B cell (primary cell): ENCODE measurements at regions not wholly inside any gene's neighbourhood (a gene's known extent, or its start where the extent isn't known, plus 50 kb on each side); places are given as distances from the start of the nearest gene placed in this dataset.

ENCODE experiments used
- ATAC-seq: fragments of 200-7000 bp; cut with Tn5 transposase; one replicate; pipeline ENCODE4 v1.10.0; 2021; ENCODE audit warnings: low read depth, mild to moderate bottlenecking, moderate number of reproducible peaks, moderate library complexity
- CTCF ChIA-PET: fragments of 350-600 bp; sonication (Branson Sonifier 250); formaldehyde crosslinking; loops from one replicate; lab custom pipeline; 2021; ENCODE audit warnings: antibody characterized with exemption, inconsistent platforms; lab: Charles Lee
- POLR2A ChIA-PET: fragments of 350-600 bp; sonication (Branson Sonifier 250); formaldehyde crosslinking; loops from one replicate; lab custom pipeline; 2021; ENCODE audit warnings: antibody characterized with exemption; lab: Charles Lee
- DNase-seq: peaks from one replicate; pipeline ENCODE4 v3.0.0; 2013
- H2AFZ ChIP-seq: 2 replicates; pipeline ENCODE4 v1.6.1; 2012; ENCODE audit warnings: mild to moderate bottlenecking, low read depth, low read length; ENCODE audit not compliant: insufficient read depth, poor library complexity, severe bottlenecking
- H3K27ac ChIP-seq, 2 donors: 1 replicate in 1 of 2; 2 replicates in 1 of 2; pipeline ENCODE4 v1.5.1; 2012 to 2013; ENCODE audit warnings: low read length in 2 of 2, mild to moderate bottlenecking in 2 of 2, moderate library complexity in 1 of 2
- H3K27me3 ChIP-seq, 4 experiments: fragments of 200-600 bp in 1 of 4; sonication (generic) in 1 of 4; replicated peaks in 1 of 4; 1 replicate in 2 of 4; 2 replicates in 2 of 4; pipeline versions ENCODE4 v1.6.1 to v1.7.0; 2013 to 2016; ENCODE audit warnings: low read length in 3 of 4, mild to moderate bottlenecking in 2 of 4, mixed read lengths in 1 of 4, moderate library complexity in 1 of 4; ENCODE audit not compliant: insufficient read depth in 4 of 4, control insufficient read depth in 3 of 4; ENCODE audit errors: control extremely low read depth in 1 of 4
- H3K36me3 ChIP-seq, 2 experiments: replicated peaks in 1 of 2; 1 replicate in 1 of 2; 2 replicates in 1 of 2; pipeline versions ENCODE4 v1.6.1 to v1.7.1; 2013; ENCODE audit warnings: low read length in 1 of 2; ENCODE audit not compliant: insufficient read depth in 2 of 2, control insufficient read depth in 1 of 2; ENCODE audit errors: control extremely low read depth in 1 of 2, extremely low read depth in 1 of 2
- H3K4me1 ChIP-seq, 2 donors: fragments of 200-600 bp in 1 of 2; sonication (generic) in 1 of 2; 1 replicate in 1 of 2; 2 replicates in 1 of 2; pipeline versions ENCODE4 v1.5.1 to v1.6.1; 2013 to 2017; ENCODE audit warnings: low read length in 2 of 2; ENCODE audit not compliant: control insufficient read depth in 2 of 2, insufficient read depth in 2 of 2
- H3K4me2 ChIP-seq: replicated peaks from 2 replicates; pipeline ENCODE3; 2012; ENCODE audit warnings: mild to moderate bottlenecking, low read depth, low read length; ENCODE audit not compliant: poor library complexity, severe bottlenecking
- H3K4me3 ChIP-seq, 5 experiments: fragments of 200-600 bp in 1 of 5; sonication (generic) in 1 of 5; 1 replicate in 3 of 5; 2 replicates in 2 of 5; pipeline versions ENCODE4 v1.5.1 to v1.7.0; 2011 to 2016; ENCODE audit warnings: low read length in 4 of 5, mild to moderate bottlenecking in 4 of 5, low read depth in 2 of 5, control low read depth in 1 of 5, moderate library complexity in 1 of 5; ENCODE audit not compliant: insufficient read depth in 1 of 5; ENCODE audit errors: control extremely low read depth in 1 of 5, extremely low read depth in 1 of 5
- H3K79me2 ChIP-seq: fragments of 200-600 bp; sonication (generic); one replicate; pipeline ENCODE4 v1.6.0; 2016; ENCODE audit warnings: low read length; ENCODE audit not compliant: control insufficient read depth, insufficient read depth
- H3K9ac ChIP-seq: fragments of 200-600 bp; sonication (generic); 2 replicates; pipeline ENCODE4 v1.6.1; 2017; ENCODE audit warnings: mild to moderate bottlenecking, low read length, moderate library complexity
- H3K9me3 ChIP-seq, 3 donors: one replicate each; pipeline versions ENCODE4 v1.6.1 to v1.7.1; 2013; ENCODE audit warnings: low read length in 2 of 3; ENCODE audit not compliant: control insufficient read depth in 2 of 3, insufficient read depth in 1 of 3; ENCODE audit errors: control extremely low read depth in 1 of 3
- H4K20me1 ChIP-seq: 2 replicates; pipeline ENCODE4 v1.6.0; 2012; ENCODE audit warnings: mild to moderate bottlenecking, low read length; ENCODE audit not compliant: insufficient read depth, control insufficient read depth, poor library complexity, severe bottlenecking
- H3K27ac Mint-ChIP-seq: one replicate; pipeline ENCODE4 v1.8.0; 2021; ENCODE audit warnings: mixed read lengths
- H3K27me3 Mint-ChIP-seq: one replicate; pipeline ENCODE4 v1.8.0; 2021; ENCODE audit warnings: mixed read lengths
- H3K4me1 Mint-ChIP-seq: one replicate; pipeline ENCODE4 v1.8.0; 2021; ENCODE audit warnings: mixed read lengths
- H3K4me3 Mint-ChIP-seq: one replicate; pipeline ENCODE4 v1.8.0; 2021; ENCODE audit warnings: mixed read lengths
- H3K9me3 Mint-ChIP-seq: one replicate; pipeline ENCODE4 v1.8.0; 2022; ENCODE audit warnings: mixed read lengths; ENCODE audit not compliant: insufficient read depth
- EZH2 ChIP-seq: IDR thresholded peaks from 2 replicates; pipeline ENCODE4 v1.6.1; 2012; ENCODE audit warnings: borderline replicate concordance, low read depth, mild to moderate bottlenecking, moderate library complexity, low read length; ENCODE audit not compliant: insufficient read depth, poor library complexity, severe bottlenecking
- WGBS: methylation state at CpG from one replicate; pipeline ENCODE4 v1.1.5; 2013; ENCODE audit warnings: missing lambda C conversion rate; ENCODE audit not compliant: insufficient coverage; 5-methylcytosine and 5-hydroxymethylcytosine counted together
- intact Hi-C: fragments of 100-400 bp; cut with micrococcal nuclease; formaldehyde crosslinking; loops from one replicate; pipeline ENCODE4 v1.10.0; 2022
- TF ChIP-seq, protein P1 (sequence below): fragments of 200-600 bp; IDR thresholded peaks from one replicate; pipeline ENCODE4 v1.8.0; 2022; ENCODE audit warnings: antibody characterized with exemption, mild to moderate bottlenecking

DNA sequence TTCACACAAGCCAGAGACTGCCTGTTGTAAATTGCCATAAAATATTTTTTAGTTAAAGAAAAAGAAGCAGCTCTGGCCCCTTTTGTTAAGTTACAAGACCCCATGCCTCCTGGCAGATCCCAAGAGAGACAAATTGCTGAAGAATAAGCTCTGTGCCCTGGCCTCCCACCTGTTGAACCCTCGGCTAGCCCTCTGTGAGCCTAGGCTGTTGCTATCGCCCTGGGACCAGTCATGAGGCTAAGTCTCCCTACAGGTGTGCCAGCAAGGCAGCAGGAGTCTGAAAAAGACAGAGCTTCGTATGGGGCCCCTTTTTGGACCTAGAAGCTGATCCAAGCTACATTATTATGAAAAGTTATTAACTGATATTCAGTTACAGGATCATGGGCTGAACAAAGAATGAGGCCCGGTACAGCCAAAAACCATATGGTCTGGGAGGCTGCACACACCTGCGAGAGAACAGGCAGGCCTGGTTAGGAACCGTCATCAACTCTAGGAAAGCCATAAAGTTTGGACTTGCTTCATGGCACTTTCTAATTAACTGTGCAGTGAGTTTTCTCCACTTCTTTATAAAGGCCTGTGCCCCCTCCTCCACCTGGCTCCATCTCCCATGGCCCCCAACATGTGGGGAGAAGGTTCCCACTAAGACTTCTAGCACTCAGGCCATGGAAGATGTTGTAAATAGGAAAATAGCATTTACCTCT lies 384.7 kb downstream of the ENC1 start:
- Histone ChIP-seq H3K9ac (no peak overlapping the region), H3K4me2 (no peak overlapping the region), H3K4me1 (peaks cover 0 to 7% of the 10 kb centered on the region in 2 donors), H3K9me3 (no peaks in the 10 kb centered on the region), H3K4me3 (no peak overlapping the region), H3K27ac (no peak overlapping the region), H4K20me1 (no peaks in the 10 kb centered on the region), H3K36me3 (no peaks in the 10 kb centered on the region), H2AFZ (no peak overlapping the region), H3K79me2 (no peaks in the 10 kb centered on the region), H3K27me3 (no peaks in the 10 kb centered on the region)
- WGBS = 97% methylated on average over 4 of the region's 6 CpGs
- DNase-seq (no peak), ATAC-seq (no peak)
- Mint-ChIP-seq H3K9me3 (no peaks in the 10 kb centered on the region), H3K4me3 (no peak overlapping the region), H3K27me3 (peaks cover 15% of the 10 kb centered on the region), H3K4me1 (peaks cover 5% of the 10 kb centered on the region), H3K27ac (no peak overlapping the region)
- CTCF ChIA-PET = no interaction called here
- no peak for TF ChIP-seq EZH2
- TF ChIP-seq, protein P1, sequence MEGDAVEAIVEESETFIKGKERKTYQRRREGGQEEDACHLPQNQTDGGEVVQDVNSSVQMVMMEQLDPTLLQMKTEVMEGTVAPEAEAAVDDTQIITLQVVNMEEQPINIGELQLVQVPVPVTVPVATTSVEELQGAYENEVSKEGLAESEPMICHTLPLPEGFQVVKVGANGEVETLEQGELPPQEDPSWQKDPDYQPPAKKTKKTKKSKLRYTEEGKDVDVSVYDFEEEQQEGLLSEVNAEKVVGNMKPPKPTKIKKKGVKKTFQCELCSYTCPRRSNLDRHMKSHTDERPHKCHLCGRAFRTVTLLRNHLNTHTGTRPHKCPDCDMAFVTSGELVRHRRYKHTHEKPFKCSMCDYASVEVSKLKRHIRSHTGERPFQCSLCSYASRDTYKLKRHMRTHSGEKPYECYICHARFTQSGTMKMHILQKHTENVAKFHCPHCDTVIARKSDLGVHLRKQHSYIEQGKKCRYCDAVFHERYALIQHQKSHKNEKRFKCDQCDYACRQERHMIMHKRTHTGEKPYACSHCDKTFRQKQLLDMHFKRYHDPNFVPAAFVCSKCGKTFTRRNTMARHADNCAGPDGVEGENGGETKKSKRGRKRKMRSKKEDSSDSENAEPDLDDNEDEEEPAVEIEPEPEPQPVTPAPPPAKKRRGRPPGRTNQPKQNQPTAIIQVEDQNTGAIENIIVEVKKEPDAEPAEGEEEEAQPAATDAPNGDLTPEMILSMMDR = no peak
- intact Hi-C loops = no loop called here
- POLR2A ChIA-PET = no interaction called here

DNA sequence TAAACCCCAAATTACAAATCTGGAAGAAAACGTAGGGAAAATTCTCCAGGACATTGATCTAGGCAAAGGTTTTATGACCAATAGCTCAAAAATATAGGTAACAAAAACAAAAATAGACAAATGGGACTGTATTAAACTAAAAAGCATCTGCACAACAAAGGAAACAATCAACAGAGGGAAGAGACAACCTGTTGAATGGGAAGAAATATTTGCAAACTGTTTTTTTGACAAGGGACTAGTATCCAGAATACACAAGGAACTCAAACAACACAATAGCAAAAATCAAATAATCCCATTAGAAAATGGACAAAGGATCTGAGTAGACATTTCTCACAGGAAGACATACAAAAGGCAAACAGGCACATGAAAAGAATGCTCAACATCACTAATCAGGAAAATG lies 386.3 kb downstream of the ENC1 start:
- Mint-ChIP-seq H3K9me3 (no peaks in the 10 kb centered on the region), H3K4me3 (no peak overlapping the region), H3K27me3 (peaks cover 22% of the 10 kb centered on the region), H3K27ac (no peak overlapping the region), H3K4me1 (peaks cover 5% of the 10 kb centered on the region)
- intact Hi-C loops = no loop called here
- no peak for DNase-seq
- Histone ChIP-seq H3K27me3 (no peaks in the 10 kb centered on the region), H3K9ac (no peak overlapping the region), H3K36me3 (no peaks in the 10 kb centered on the region), H3K4me2 (no peak overlapping the region), H3K4me3 (no peak overlapping the region), H3K79me2 (no peaks in the 10 kb centered on the region), H3K4me1 (peaks cover 0 to 7% of the 10 kb centered on the region in 2 donors), H2AFZ (no peak overlapping the region), H3K27ac (no peak overlapping the region), H4K20me1 (no peaks in the 10 kb centered on the region), H3K9me3 (no peaks in the 10 kb centered on the region)
- no peak for TF ChIP-seq EZH2
- TF ChIP-seq, protein P1 = no peak
- ChIA-PET POLR2A (no interaction called here), CTCF (no interaction called here)
- WGBS = no CpG with 5 or more reads among the region's 1 CpG
- no peak for ATAC-seq
